HEK293 (cell line): ENCODE measurements at regions not wholly inside any gene's neighbourhood (a gene's known extent, or its start where the extent isn't known, plus 50 kb on each side); places are given as distances from the start of the nearest gene placed in this dataset.
"Not testable (repeated sequence)": the region's sequence is repeated elsewhere in the genome, so short reads cannot be mapped to it uniquely, and the experiment has no call there.

Experiments
- CTCF ChIA-PET: fragments of 350-600 bp; formaldehyde crosslinking; extraction: SDS; loops from one replicate; lab custom pipeline; 2021; ENCODE audit warnings: antibody characterized with exemption; lab: Yijun Ruan, JAX
- POLR2A ChIA-PET: fragments of 300-600 bp; formaldehyde crosslinking; extraction: SDS; loops from one replicate; lab custom pipeline; 2020; ENCODE audit warnings: antibody characterized with exemption, inconsistent platforms; lab: Yijun Ruan, JAX
- H3K27ac ChIP-seq: fragments of 200-500 bp; sonication (Bioruptor generic); 2 replicates; pipeline ENCODE4 v1.5.1; 2014; ENCODE audit warnings: low read depth, low read length, control low read depth, inconsistent platforms; ENCODE audit errors: extremely low read depth
- H3K36me3 ChIP-seq, 2 experiments: fragments of 200-500 bp in 1 of 2; sonication (Bioruptor generic) in 1 of 2; 1 replicate in 1 of 2; 2 replicates in 1 of 2; pipeline ENCODE4 v1.5.1; 2014 to 2017; ENCODE audit warnings: inconsistent platforms in 2 of 2, low read length in 2 of 2; ENCODE audit not compliant: control insufficient read depth in 2 of 2, insufficient read depth in 1 of 2
- H3K4me1 ChIP-seq: fragments of 200-500 bp; sonication (Bioruptor generic); 2 replicates; pipeline ENCODE4 v1.5.1; 2014; ENCODE audit warnings: mild to moderate bottlenecking, low read length, inconsistent platforms; ENCODE audit not compliant: control insufficient read depth, insufficient read depth
- H3K4me3 ChIP-seq: 2 replicates; pipeline ENCODE4 v1.5.1; 2011; ENCODE audit warnings: low read depth, mild to moderate bottlenecking, control low read depth, low read length, moderate library complexity
- H3K9me3 ChIP-seq: fragments of 200-500 bp; sonication (Bioruptor generic); 2 replicates; pipeline ENCODE4 v1.5.1; 2014; ENCODE audit warnings: low read depth, low read length, inconsistent platforms; ENCODE audit not compliant: control insufficient read depth, insufficient read depth
- IKZF3 ChIP-seq: fragments of 450-650 bp; IDR thresholded peaks from 2 replicates; pipeline ENCODE4 v1.5.0; 2018; ENCODE audit warnings: missing biosample characterization, mild to moderate bottlenecking, missing genetic modification characterization, moderate library complexity
- KLF9 ChIP-seq: fragments of 450-650 bp; formaldehyde crosslinking; IDR thresholded peaks from 2 replicates; pipeline ENCODE4 v1.5.1; 2016; ENCODE audit warnings: missing biosample characterization, missing genetic modification characterization, low read depth
- SCRT2 ChIP-seq: fragments of 450-650 bp; formaldehyde crosslinking; IDR thresholded peaks from 2 replicates; pipeline ENCODE4 v1.5.1; 2016; ENCODE audit warnings: missing biosample characterization, missing genetic modification characterization
- SP2 ChIP-seq: fragments of 450-650 bp; formaldehyde crosslinking; IDR thresholded peaks from 2 replicates; pipeline ENCODE4 v1.5.1; 2016; ENCODE audit warnings: missing biosample characterization, missing genetic modification characterization
- WT1 ChIP-seq: fragments of 450-650 bp; formaldehyde crosslinking; IDR thresholded peaks from 2 replicates; pipeline ENCODE4 v1.5.1; 2016; ENCODE audit warnings: missing biosample characterization, missing genetic modification characterization
- ZBTB17 ChIP-seq: fragments of 450-650 bp; formaldehyde crosslinking; IDR thresholded peaks from 2 replicates; pipeline ENCODE4 v1.5.1; 2016; ENCODE audit warnings: missing biosample characterization, missing genetic modification characterization
- ZNF146 ChIP-seq: fragments of 450-650 bp; formaldehyde crosslinking; IDR thresholded peaks from 2 replicates; pipeline ENCODE4 v1.5.1; 2016; ENCODE audit warnings: missing biosample characterization, missing genetic modification characterization
- ZNF175 ChIP-seq: fragments of 450-650 bp; formaldehyde crosslinking; IDR thresholded peaks from 2 replicates; pipeline ENCODE4 v1.5.1; 2016; ENCODE audit warnings: missing biosample characterization, missing genetic modification characterization
- ZNF223 ChIP-seq: fragments of 450-650 bp; formaldehyde crosslinking; IDR thresholded peaks from 2 replicates; pipeline ENCODE4 v1.5.1; 2016; ENCODE audit warnings: missing biosample characterization, missing genetic modification characterization
- ZNF24 ChIP-seq: fragments of 450-650 bp; formaldehyde crosslinking; IDR thresholded peaks from 2 replicates; pipeline ENCODE4 v1.5.1; 2016; ENCODE audit warnings: missing biosample characterization, missing genetic modification characterization
- ZNF274 ChIP-seq, 2 experiments: fragments of 200-500 bp in 1 of 2; fragments of 450-650 bp in 1 of 2; sonication (Bioruptor generic) in 1 of 2; formaldehyde crosslinking in 1 of 2; IDR thresholded peaks; 2 replicates each; pipeline versions ENCODE4 v1.5.1 to v1.6.1; 2014 to 2016; ENCODE audit warnings: borderline replicate concordance in 1 of 2, inconsistent platforms in 1 of 2, low read length in 1 of 2, missing biosample characterization in 1 of 2, missing genetic modification characterization in 1 of 2
- ZNF350 ChIP-seq: fragments of 450-650 bp; formaldehyde crosslinking; IDR thresholded peaks from 2 replicates; pipeline ENCODE4 v1.5.0; 2017; ENCODE audit warnings: missing biosample characterization, mild to moderate bottlenecking, missing genetic modification characterization
- ZNF366 ChIP-seq: fragments of 450-650 bp; formaldehyde crosslinking; conservative IDR thresholded peaks from 2 replicates; pipeline ENCODE4 v1.5.1; 2016; ENCODE audit warnings: missing biosample characterization, missing genetic modification characterization
- ZNF398 ChIP-seq: fragments of 450-650 bp; formaldehyde crosslinking; IDR thresholded peaks from 2 replicates; pipeline ENCODE4 v1.5.1; 2017; ENCODE audit warnings: missing biosample characterization, missing genetic modification characterization
- ZNF433 ChIP-seq: fragments of 450-650 bp; formaldehyde crosslinking; IDR thresholded peaks from 2 replicates; pipeline ENCODE4 v1.5.1; 2016; ENCODE audit warnings: missing biosample characterization, missing genetic modification characterization, low read depth
- ZNF48 ChIP-seq: fragments of 450-650 bp; formaldehyde crosslinking; IDR thresholded peaks from 2 replicates; pipeline ENCODE4 v1.5.1; 2016; ENCODE audit warnings: missing biosample characterization, missing genetic modification characterization
- ZNF488 ChIP-seq: fragments of 450-650 bp; formaldehyde crosslinking; IDR thresholded peaks from 2 replicates; pipeline ENCODE4 v1.5.1; 2016; ENCODE audit warnings: missing biosample characterization, missing genetic modification characterization
- ZNF580 ChIP-seq: fragments of 450-650 bp; formaldehyde crosslinking; IDR thresholded peaks from 2 replicates; pipeline ENCODE4 v1.5.1; 2016; ENCODE audit warnings: missing biosample characterization, missing genetic modification characterization
- ZNF585B ChIP-seq: fragments of 450-650 bp; formaldehyde crosslinking; IDR thresholded peaks from 2 replicates; pipeline ENCODE4 v1.5.1; 2016; ENCODE audit warnings: missing biosample characterization, missing genetic modification characterization
- ZNF670 ChIP-seq: fragments of 450-650 bp; formaldehyde crosslinking; IDR thresholded peaks from 2 replicates; pipeline ENCODE4 v1.5.1; 2016; ENCODE audit warnings: missing biosample characterization, missing genetic modification characterization, low read depth
- ZNF692 ChIP-seq: fragments of 450-650 bp; formaldehyde crosslinking; IDR thresholded peaks from 2 replicates; pipeline ENCODE4 v1.5.1; 2016; ENCODE audit warnings: missing biosample characterization, missing genetic modification characterization
- ZNF747 ChIP-seq: fragments of 450-650 bp; formaldehyde crosslinking; IDR thresholded peaks from 2 replicates; pipeline ENCODE4 v1.5.1; 2016; ENCODE audit warnings: missing biosample characterization, missing genetic modification characterization
- ZXDB ChIP-seq: fragments of 450-650 bp; formaldehyde crosslinking; IDR thresholded peaks from 2 replicates; pipeline ENCODE4 v1.5.1; 2016; ENCODE audit warnings: missing biosample characterization, missing genetic modification characterization

GRCh38 chr1:191714845-191715244, 443.4 kb upstream of the RGS18 start:
- Histone ChIP-seq H3K4me3 (no peak overlapping the region), H3K27ac (no peak overlapping the region), H3K9me3 (no peaks in the 10 kb centered on the region), H3K36me3 (no peaks in the 10 kb centered on the region), H3K4me1 (no peaks in the 10 kb centered on the region)
- POLR2A ChIA-PET, result no interaction called here
- TF ChIP-seq ZNF24, result no peak
- TF ChIP-seq ZNF670, result no peak
- TF ChIP-seq SCRT2 (tag by site-specific recombination), result no peak
- CTCF ChIA-PET, result no interaction called here

- CTCF ChIA-PET, result no interaction called here
- TF ChIP-seq ZNF747 (tag by site-specific recombination) (no peak), ZNF223 (tag by site-specific recombination) (no peak), ZNF585B (tag by site-specific recombination) (no peak), ZNF48 (tag by site-specific recombination) (no peak), ZNF692 (tag by site-specific recombination) (no peak), ZNF580 (tag by site-specific recombination) (no peak), ZXDB (tag by site-specific recombination) (no peak)
- Histone ChIP-seq H3K4me3 (no peak overlapping the region), H3K4me1 (no peaks in the 10 kb centered on the region), H3K36me3 (no peaks in the 10 kb centered on the region), H3K9me3 (no peaks in the 10 kb centered on the region), H3K27ac (no peak overlapping the region)
- POLR2A ChIA-PET, result no interaction called here
These were observed 428.5 kb upstream of the RGS18 start for GRCh38 chr1:191729742-191730141.

GRCh38 chr1:191731608-191732302, 426.5 kb upstream of the RGS18 start:
- not testable (repeated sequence) for H3K27ac ChIP-seq

GRCh38 chr1:191734321-191734720, 423.9 kb upstream of the RGS18 start:
- no peaks in the 10 kb centered on the region for H3K36me3 ChIP-seq
- no peak overlapping the region for H3K27ac ChIP-seq
- H3K4me1 ChIP-seq, result no peaks in the 10 kb centered on the region
- TF ChIP-seq ZNF433 (tag by site-specific recombination), result no peak
- TF ChIP-seq ZBTB17 (tag by site-specific recombination), result no peak
- no peak for TF ChIP-seq ZNF350
- TF ChIP-seq SP2 (tag by site-specific recombination), result no peak
- TF ChIP-seq ZNF398 (tag by site-specific recombination), result no peak
- no peak for TF ChIP-seq KLF9 (tag by site-specific recombination)
- no peak for TF ChIP-seq ZNF274 (IDR thresholded peaks at IDR 0.05; ENCODE audit: low read length)
- no peak for TF ChIP-seq ZNF274 (tag by site-specific recombination; IDR thresholded peaks at IDR 0.05; ENCODE audit: borderline replicate concordance)
- TF ChIP-seq ZNF366 (tag by site-specific recombination), result no peak
- no peak for TF ChIP-seq ZNF488 (tag by site-specific recombination)
- no peak for TF ChIP-seq WT1
- no peak for TF ChIP-seq ZNF175 (tag by site-specific recombination)
- TF ChIP-seq IKZF3 (tag by site-specific recombination), result no peak
- no peak for TF ChIP-seq ZNF146 (tag by site-specific recombination)
- no peak for TF ChIP-seq ZNF585B (tag by site-specific recombination)
- no peak overlapping the region for H3K4me3 ChIP-seq
- no peaks in the 10 kb centered on the region for H3K9me3 ChIP-seq
- ChIA-PET CTCF (no interaction called here), POLR2A (no interaction called here)

More at GRCh38 chr1:191731608-191732302, 426.5 kb upstream of the RGS18 start:
- H3K4me3 ChIP-seq, POLR2A ChIA-PET, H3K9me3 ChIP-seq, H3K36me3 ChIP-seq, H3K4me1 ChIP-seq: not testable (repeated sequence)
- CTCF ChIA-PET, result interaction anchor here (0.6 kb wide), 1 partner anchor 710 kb away, joined by 3 read pairs; no protein-coding TSS in a partner anchor
